ENCODE measurements at regions not wholly inside any gene's neighbourhood (a gene's known extent, or its start where the extent isn't known, plus 50 kb on each side); places are given as distances from the start of the nearest gene placed in this dataset.

DNA sequence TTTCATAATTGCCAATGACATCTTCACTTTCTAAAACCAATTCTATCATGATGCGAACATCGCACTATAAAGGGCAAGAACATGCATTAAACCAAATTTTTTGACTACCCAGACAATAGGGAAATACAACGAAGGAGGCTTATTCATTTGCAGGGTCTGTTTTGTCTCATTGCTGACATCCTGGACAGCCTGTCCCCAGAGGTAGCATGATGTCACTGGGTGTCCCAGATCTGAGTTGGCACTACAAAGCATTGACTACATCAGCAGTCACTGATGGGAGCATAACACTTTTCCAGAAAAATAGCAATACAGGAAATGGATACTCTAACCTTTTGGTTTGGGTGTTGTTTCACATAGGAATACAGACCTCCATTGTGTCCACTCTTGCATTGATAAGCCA lies 180.3 kb downstream of the TMEM182 start:
- H3K27me3 Mint-ChIP-seq (ENCODE audit: insufficient read depth, low read depth, poor library complexity), result peaks cover 2% of the 10 kb centered on the region
- Histone ChIP-seq H3K4me1 (ENCODE audit: insufficient read depth) (no peaks in the 10 kb centered on the region), H3F3A (replicated peaks; ENCODE audit: low read depth) (no peaks in the 10 kb centered on the region), H3K9me2 (ENCODE audit: insufficient read depth) (no peaks in the 10 kb centered on the region), H3K79me2 (replicated peaks; ENCODE audit: insufficient read depth) (no peaks in the 10 kb centered on the region), H4K20me1 (replicated peaks; ENCODE audit: insufficient read depth) (no peaks in the 10 kb centered on the region), H3K36me3 (ENCODE audit: insufficient read depth) (no peaks in the 10 kb centered on the region), H3K4me2 (no peak overlapping the region), H3K27me3 (ENCODE audit: insufficient read depth) (no peaks in the 10 kb centered on the region), H3K4me3 (no peak overlapping the region), H3K27ac (ENCODE audit: low read depth) (no peak overlapping the region), H2AFZ (no peak overlapping the region)
- ATAC-seq (no peak), DNase-seq (ENCODE audit: low spot score) (no peak)
- H3K9me3 Mint-ChIP-seq, result no peaks in the 10 kb centered on the region; the same call in 1 of the 3 replicates
- H3K36me3 Mint-ChIP-seq (ENCODE audit: low read depth), result no peaks in the 10 kb centered on the region
- H3K4me3 Mint-ChIP-seq, result no peak overlapping the region
- no peaks in the 10 kb centered on the region; the same call in 2 of the 3 replicates for H3K4me1 Mint-ChIP-seq
- no peak overlapping the region for H3K27ac Mint-ChIP-seq
- no peak for TF ChIP-seq EZH2phosphoT487 (IDR thresholded peaks at IDR 0.05; ENCODE audit: unreplicated experiment)
- TF ChIP-seq POLR2AphosphoS5 (IDR thresholded peaks at IDR 0.05; ENCODE audit: low read depth), result no peak
- TF ChIP-seq NANOG (IDR thresholded peaks at IDR 0.05; ENCODE audit: borderline replicate concordance), result no peak
- no peak for TF ChIP-seq EZH2 (IDR thresholded peaks at IDR 0.05; ENCODE audit: low read depth, unreplicated experiment)
- TF ChIP-seq, protein P1, sequence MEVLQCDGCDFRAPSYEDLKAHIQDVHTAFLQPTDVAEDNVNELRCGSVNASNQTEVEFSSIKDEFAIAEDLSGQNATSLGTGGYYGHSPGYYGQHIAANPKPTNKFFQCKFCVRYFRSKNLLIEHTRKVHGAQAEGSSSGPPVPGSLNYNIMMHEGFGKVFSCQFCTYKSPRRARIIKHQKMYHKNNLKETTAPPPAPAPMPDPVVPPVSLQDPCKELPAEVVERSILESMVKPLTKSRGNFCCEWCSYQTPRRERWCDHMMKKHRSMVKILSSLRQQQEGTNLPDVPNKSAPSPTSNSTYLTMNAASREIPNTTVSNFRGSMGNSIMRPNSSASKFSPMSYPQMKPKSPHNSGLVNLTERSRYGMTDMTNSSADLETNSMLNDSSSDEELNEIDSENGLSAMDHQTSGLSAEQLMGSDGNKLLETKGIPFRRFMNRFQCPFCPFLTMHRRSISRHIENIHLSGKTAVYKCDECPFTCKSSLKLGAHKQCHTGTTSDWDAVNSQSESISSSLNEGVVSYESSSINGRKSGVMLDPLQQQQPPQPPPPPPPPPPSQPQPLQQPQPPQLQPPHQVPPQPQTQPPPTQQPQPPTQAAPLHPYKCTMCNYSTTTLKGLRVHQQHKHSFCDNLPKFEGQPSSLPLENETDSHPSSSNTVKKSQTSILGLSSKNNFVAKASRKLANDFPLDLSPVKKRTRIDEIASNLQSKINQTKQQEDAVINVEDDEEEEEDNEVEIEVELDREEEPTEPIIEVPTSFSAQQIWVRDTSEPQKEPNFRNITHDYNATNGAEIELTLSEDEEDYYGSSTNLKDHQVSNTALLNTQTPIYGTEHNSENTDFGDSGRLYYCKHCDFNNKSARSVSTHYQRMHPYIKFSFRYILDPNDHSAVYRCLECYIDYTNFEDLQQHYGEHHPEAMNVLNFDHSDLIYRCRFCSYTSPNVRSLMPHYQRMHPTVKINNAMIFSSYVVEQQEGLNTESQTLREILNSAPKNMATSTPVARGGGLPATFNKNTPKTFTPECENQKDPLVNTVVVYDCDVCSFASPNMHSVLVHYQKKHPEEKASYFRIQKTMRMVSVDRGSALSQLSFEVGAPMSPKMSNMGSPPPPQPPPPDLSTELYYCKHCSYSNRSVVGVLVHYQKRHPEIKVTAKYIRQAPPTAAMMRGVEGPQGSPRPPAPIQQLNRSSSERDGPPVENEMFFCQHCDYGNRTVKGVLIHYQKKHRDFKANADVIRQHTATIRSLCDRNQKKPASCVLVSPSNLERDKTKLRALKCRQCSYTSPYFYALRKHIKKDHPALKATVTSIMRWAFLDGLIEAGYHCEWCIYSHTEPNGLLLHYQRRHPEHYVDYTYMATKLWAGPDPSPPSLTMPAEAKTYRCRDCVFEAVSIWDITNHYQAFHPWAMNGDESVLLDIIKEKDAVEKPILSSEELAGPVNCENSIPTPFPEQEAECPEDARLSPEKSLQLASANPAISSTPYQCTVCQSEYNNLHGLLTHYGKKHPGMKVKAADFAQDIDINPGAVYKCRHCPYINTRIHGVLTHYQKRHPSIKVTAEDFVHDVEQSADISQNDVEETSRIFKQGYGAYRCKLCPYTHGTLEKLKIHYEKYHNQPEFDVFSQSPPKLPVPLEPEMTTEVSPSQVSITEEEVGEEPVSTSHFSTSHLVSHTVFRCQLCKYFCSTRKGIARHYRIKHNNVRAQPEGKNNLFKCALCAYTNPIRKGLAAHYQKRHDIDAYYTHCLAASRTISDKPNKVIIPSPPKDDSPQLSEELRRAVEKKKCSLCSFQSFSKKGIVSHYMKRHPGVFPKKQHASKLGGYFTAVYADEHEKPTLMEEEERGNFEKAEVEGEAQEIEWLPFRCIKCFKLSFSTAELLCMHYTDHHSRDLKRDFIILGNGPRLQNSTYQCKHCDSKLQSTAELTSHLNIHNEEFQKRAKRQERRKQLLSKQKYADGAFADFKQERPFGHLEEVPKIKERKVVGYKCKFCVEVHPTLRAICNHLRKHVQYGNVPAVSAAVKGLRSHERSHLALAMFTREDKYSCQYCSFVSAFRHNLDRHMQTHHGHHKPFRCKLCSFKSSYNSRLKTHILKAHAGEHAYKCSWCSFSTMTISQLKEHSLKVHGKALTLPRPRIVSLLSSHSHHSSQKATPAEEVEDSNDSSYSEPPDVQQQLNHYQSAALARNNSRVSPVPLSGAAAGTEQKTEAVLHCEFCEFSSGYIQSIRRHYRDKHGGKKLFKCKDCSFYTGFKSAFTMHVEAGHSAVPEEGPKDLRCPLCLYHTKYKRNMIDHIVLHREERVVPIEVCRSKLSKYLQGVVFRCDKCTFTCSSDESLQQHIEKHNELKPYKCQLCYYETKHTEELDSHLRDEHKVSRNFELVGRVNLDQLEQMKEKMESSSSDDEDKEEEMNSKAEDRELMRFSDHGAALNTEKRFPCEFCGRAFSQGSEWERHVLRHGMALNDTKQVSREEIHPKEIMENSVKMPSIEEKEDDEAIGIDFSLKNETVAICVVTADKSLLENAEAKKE (CRISPR knock-in tag; IDR thresholded peaks at IDR 0.05), result no peak
- no peak for TF ChIP-seq ZNF114 (CRISPR knock-in tag; IDR thresholded peaks at IDR 0.05)
- TF ChIP-seq ETS1 (IDR thresholded peaks at IDR 0.05), result no peak
- no peak for TF ChIP-seq CREB1 (CRISPR knock-in tag; IDR thresholded peaks at IDR 0.05; ENCODE audit: low read depth)
- no peak for TF ChIP-seq STAT1 (IDR thresholded peaks at IDR 0.05; ENCODE audit: unreplicated experiment)
- TF ChIP-seq, protein P2, sequence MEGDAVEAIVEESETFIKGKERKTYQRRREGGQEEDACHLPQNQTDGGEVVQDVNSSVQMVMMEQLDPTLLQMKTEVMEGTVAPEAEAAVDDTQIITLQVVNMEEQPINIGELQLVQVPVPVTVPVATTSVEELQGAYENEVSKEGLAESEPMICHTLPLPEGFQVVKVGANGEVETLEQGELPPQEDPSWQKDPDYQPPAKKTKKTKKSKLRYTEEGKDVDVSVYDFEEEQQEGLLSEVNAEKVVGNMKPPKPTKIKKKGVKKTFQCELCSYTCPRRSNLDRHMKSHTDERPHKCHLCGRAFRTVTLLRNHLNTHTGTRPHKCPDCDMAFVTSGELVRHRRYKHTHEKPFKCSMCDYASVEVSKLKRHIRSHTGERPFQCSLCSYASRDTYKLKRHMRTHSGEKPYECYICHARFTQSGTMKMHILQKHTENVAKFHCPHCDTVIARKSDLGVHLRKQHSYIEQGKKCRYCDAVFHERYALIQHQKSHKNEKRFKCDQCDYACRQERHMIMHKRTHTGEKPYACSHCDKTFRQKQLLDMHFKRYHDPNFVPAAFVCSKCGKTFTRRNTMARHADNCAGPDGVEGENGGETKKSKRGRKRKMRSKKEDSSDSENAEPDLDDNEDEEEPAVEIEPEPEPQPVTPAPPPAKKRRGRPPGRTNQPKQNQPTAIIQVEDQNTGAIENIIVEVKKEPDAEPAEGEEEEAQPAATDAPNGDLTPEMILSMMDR (conservative IDR thresholded peaks at IDR 0.05; ENCODE audit: low read depth in 2 of 2), result no peak
- no peak for TF ChIP-seq ZNF331 (CRISPR knock-in tag; IDR thresholded peaks at IDR 0.05; ENCODE audit: low read depth)
- no peak for TF ChIP-seq REST (IDR thresholded peaks at IDR 0.05; ENCODE audit: unreplicated experiment)
- TF ChIP-seq JUNB (IDR thresholded peaks at IDR 0.05; ENCODE audit: unreplicated experiment), result no peak

Data from GM23338 (cell line).